GM10266 (cell line): ENCODE measurements at regions not wholly inside any gene's neighbourhood (a gene's known extent, or its start where the extent isn't known, plus 50 kb on each side); places are given as distances from the start of the nearest gene placed in this dataset.
"Not testable (repeated sequence)": the region's sequence is repeated elsewhere in the genome, so short reads cannot be mapped to it uniquely, and the experiment has no call there.

Source experiments
- DNase-seq: peaks from one replicate; pipeline ENCODE4 v3.0.0; 2012; ENCODE audit errors: extremely low spot score
- CTCF ChIP-seq: IDR thresholded peaks from 2 replicates; pipeline ENCODE4 v1.5.1; 2012; ENCODE audit warnings: mild to moderate bottlenecking, low read depth; ENCODE audit not compliant: control insufficient read depth, insufficient read depth; ENCODE audit errors: missing control alignments

- no peak for DNase-seq
- TF ChIP-seq CTCF: no peak
These were observed 225.7 kb downstream of the TLR4 start for GRCh38 chr9:117929868-117930267.

GRCh38 chr9:117932585-117932984 is 228.4 kb downstream of the TLR4 start:
- DNase-seq: no peak
- no peak for TF ChIP-seq CTCF

GRCh38 chr9:117936185-117937130 is 232.3 kb downstream of the TLR4 start:
- TF ChIP-seq CTCF: no peak
- no peak for DNase-seq

- no peak for TF ChIP-seq CTCF
These were observed 233.9 kb downstream of the TLR4 start for GRCh38 chr9:117938086-117938485.

GRCh38 chr9:117938896-117939295 is 234.7 kb downstream of the TLR4 start:
- no peak for TF ChIP-seq CTCF
- no peak for DNase-seq

More at GRCh38 chr9:117938086-117938485, 233.9 kb downstream of the TLR4 start:
- DNase-seq: no peak

- DNase-seq: not testable (repeated sequence)
These were observed 240.5 kb downstream of the TLR4 start for GRCh38 chr9:117944750-117945149.

GRCh38 chr9:117945286-117945685 is 241.1 kb downstream of the TLR4 start:
- DNase-seq: no peak
- TF ChIP-seq CTCF: no peak

GRCh38 chr9:117951127-117951526 is 246.9 kb downstream of the TLR4 start:
- no peak for TF ChIP-seq CTCF
- no peak for DNase-seq
